Choroid plexus epithelial cell (primary cell): ENCODE measurements at regions not wholly inside any gene's neighbourhood (a gene's known extent, or its start where the extent isn't known, plus 50 kb on each side); places are given as distances from the start of the nearest gene placed in this dataset.

ENCODE experiments used
- DNase-seq: peaks from one replicate; pipeline ENCODE4 v3.0.0-alpha.2; 2010; ENCODE audit warnings: low read depth
- H3K4me3 ChIP-seq: 2 replicates; pipeline ENCODE4 v1.5.1; 2011; ENCODE audit warnings: low read depth, mild to moderate bottlenecking, control low read depth, low read length, moderate library complexity
- CTCF ChIP-seq: conservative IDR thresholded peaks from 2 replicates; pipeline ENCODE4 v1.5.1; 2011; ENCODE audit warnings: low read depth, mild to moderate bottlenecking, control low read depth, inconsistent platforms, low read length, moderate library complexity

GRCh38 chr1:75984781-75985180, 52.6 kb upstream of the ASB17 start:
- no peak for TF ChIP-seq CTCF
- no peak overlapping the region for H3K4me3 ChIP-seq
- no peak for DNase-seq

- TF ChIP-seq CTCF, result no peak
- DNase-seq, result peak; percentile 86
- H3K4me3 ChIP-seq, result no peak overlapping the region
Measured at GRCh38 chr1:75985827-75986226, 53.6 kb upstream of the ASB17 start.

DNA sequence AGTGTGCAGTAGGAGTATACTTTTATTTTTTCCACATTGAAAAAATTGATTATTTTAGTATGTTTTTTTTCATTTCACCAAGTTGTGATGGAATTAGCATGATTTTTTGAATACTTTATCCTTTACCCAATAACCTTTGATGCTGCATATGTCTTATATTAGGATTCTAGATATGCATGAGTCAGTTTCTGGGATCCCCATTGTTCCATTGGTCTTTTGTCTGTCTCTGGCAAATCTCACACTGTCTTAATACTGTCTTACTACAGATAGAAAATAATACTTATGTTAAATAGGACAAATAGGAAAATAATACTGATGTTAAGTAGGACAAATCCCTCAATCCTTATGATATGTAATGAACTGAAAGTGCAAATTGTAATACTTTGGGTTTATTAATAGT, 54.3 kb upstream of the ASB17 start:
- TF ChIP-seq CTCF, result no peak
- DNase-seq, result no peak
- H3K4me3 ChIP-seq, result no peak overlapping the region

DNA sequence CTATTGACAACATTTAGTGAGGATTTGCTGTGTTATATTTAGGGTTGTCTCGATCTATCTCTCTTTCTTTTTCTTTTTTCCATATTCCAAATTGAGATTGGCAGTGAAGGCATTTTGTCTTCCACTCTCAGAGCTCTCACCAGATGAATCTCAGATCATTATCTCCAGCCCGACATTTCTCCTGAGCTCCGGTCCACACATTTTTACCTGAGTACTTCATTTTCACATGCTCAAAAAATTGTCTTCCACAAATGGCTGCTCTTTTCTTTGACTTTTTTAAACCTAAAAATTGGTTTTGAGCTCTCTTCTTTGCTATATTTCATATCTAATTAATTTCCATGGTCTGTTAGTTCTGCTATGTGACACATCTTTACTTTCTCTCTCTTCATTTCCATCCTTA, 56.9 kb upstream of the ASB17 start:
- DNase-seq, result no peak
- TF ChIP-seq CTCF, result no peak
- no peak overlapping the region for H3K4me3 ChIP-seq

DNA sequence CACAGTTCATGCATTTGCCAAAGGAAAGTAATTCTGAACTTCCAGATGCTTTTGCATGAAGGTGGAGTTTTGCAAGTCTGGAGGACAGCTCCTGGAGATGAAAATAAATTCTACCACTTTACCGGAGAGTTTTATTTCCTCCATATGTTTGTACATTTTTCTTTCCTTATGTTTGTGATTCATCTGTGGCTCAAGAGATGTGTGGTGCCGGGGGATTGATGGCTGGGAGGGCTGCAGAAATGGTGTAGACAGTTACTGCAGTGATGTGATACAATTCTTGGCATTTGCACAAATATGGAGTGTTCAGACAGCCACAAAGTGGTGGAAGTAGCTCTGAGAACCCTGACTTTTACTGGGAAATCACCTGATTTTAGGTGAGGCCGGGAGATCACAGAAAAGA, 58.5 kb upstream of the ASB17 start:
- no peak for DNase-seq
- no peak for TF ChIP-seq CTCF
- no peak overlapping the region for H3K4me3 ChIP-seq

DNA sequence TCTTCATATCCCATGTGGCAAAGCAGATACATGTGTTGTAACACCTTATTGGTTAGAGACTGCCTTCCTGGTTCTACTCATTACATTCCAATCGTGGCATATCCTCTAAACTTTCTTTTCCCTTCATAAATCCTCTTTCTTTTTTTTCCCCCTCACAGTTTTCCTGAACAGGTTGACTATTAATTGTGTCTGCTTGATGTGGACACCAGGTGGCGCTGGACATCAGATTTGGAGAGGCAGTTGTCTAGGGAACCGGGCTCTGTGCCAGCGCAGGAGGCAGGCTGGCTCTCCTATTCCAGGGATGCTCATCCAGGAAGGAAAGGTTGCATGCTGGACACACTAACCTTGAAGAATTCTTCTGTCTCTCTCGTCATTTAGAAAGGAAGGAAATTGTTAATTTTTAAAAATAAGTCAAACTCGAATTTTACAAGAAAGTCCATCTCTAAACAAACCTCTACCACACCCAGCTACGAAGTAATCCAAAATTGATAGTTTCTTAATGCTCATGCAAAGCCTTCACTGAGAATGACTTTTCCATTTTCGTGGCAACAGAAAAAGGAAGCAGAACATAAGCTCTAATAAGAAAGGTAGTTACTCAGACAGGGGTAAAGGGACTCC, 59.4 kb upstream of the ASB17 start:
- TF ChIP-seq CTCF, result peak; percentile 89
- no peak overlapping the region for H3K4me3 ChIP-seq
- DNase-seq, result peak; percentile 91

GRCh38 chr1:75992312-75992711, 60.1 kb upstream of the ASB17 start:
- TF ChIP-seq CTCF, result no peak
- DNase-seq, result peak; percentile 31
- no peak overlapping the region for H3K4me3 ChIP-seq
